PC-9 (cell line): ENCODE measurements at regions not wholly inside any gene's neighbourhood (a gene's known extent, or its start where the extent isn't known, plus 50 kb on each side); places are given as distances from the start of the nearest gene placed in this dataset.

Source experiments
- CTCF ChIP-seq: fragments of 200-600 bp; sonication (generic); conservative IDR thresholded peaks from 2 replicates; pipeline ENCODE4 v1.6.1; 2017; ENCODE audit warnings: mixed run types, antibody characterized with exemption, mild to moderate bottlenecking, moderate library complexity
- EZH2 ChIP-seq: fragments of 200-600 bp; sonication (generic); IDR thresholded peaks from 2 replicates; pipeline ENCODE4 v1.8.0; 2017; ENCODE audit warnings: antibody characterized with exemption, low read depth

- TF ChIP-seq EZH2 (no peak), CTCF (no peak)
Observed at GRCh38 chr11:90414221-90414620, 191.4 kb upstream of the CHORDC1 start.
